ENCODE measurements at regions not wholly inside any gene's neighbourhood (a gene's known extent, or its start where the extent isn't known, plus 50 kb on each side); places are given as distances from the start of the nearest gene placed in this dataset.

GRCh38 chr4:36675436-36675835, 394.0 kb downstream of the DTHD1 start:
- no peak for DNase-seq
- H3K36me3 ChIP-seq: no peaks in the 10 kb centered on the region
- H3K27me3 ChIP-seq (ENCODE audit: insufficient read depth, low read depth, severe bottlenecking): peaks cover 65% of the 10 kb centered on the region
- H3K9me3 ChIP-seq (ENCODE audit: severe bottlenecking): no peaks in the 10 kb centered on the region
- H3K27ac ChIP-seq: no peak overlapping the region
- no peak overlapping the region for H3K4me3 ChIP-seq (ENCODE audit: low read depth, low read length)
- TF ChIP-seq CTCF (IDR thresholded peaks at IDR 0.05; ENCODE audit: low read depth, low read length): no peak

GRCh38 chr4:36676139-36677050, 395.0 kb downstream of the DTHD1 start:
- peaks cover 63% of the 10 kb centered on the region for H3K27me3 ChIP-seq (ENCODE audit: insufficient read depth, low read depth, severe bottlenecking)
- no peak for DNase-seq
- H3K36me3 ChIP-seq: no peaks in the 10 kb centered on the region
- no peaks in the 10 kb centered on the region for H3K9me3 ChIP-seq (ENCODE audit: severe bottlenecking)
- no peak for TF ChIP-seq CTCF (IDR thresholded peaks at IDR 0.05; ENCODE audit: low read depth, low read length)
- no peak overlapping the region for H3K27ac ChIP-seq
- H3K4me3 ChIP-seq (ENCODE audit: low read depth, low read length): no peak overlapping the region

- no peak overlapping the region for H3K27ac ChIP-seq
- H3K27me3 ChIP-seq (ENCODE audit: insufficient read depth, low read depth, severe bottlenecking): peaks cover 63% of the 10 kb centered on the region
- no peak overlapping the region for H3K4me3 ChIP-seq (ENCODE audit: low read depth, low read length)
- H3K9me3 ChIP-seq (ENCODE audit: severe bottlenecking): no peaks in the 10 kb centered on the region
- no peak for DNase-seq
- H3K36me3 ChIP-seq: no peaks in the 10 kb centered on the region
- TF ChIP-seq CTCF (IDR thresholded peaks at IDR 0.05; ENCODE audit: low read depth, low read length): no peak
Measured at GRCh38 chr4:36677112-36677511, 395.7 kb downstream of the DTHD1 start.

- no peaks in the 10 kb centered on the region for H3K9me3 ChIP-seq (ENCODE audit: severe bottlenecking)
- no peak overlapping the region for H3K27ac ChIP-seq
- H3K36me3 ChIP-seq: no peaks in the 10 kb centered on the region
- H3K4me3 ChIP-seq (ENCODE audit: low read depth, low read length): no peak overlapping the region
- DNase-seq: no peak
- peaks cover 64% of the 10 kb centered on the region for H3K27me3 ChIP-seq (ENCODE audit: insufficient read depth, low read depth, severe bottlenecking)
- no peak for TF ChIP-seq CTCF (IDR thresholded peaks at IDR 0.05; ENCODE audit: low read depth, low read length)
Measured at GRCh38 chr4:36677874-36678273, 396.5 kb downstream of the DTHD1 start.

GRCh38 chr4:36687681-36688080, 406.3 kb downstream of the DTHD1 start:
- no peak for DNase-seq
- no peak for TF ChIP-seq CTCF (IDR thresholded peaks at IDR 0.05; ENCODE audit: low read depth, low read length)
- H3K27me3 ChIP-seq (ENCODE audit: insufficient read depth, low read depth, severe bottlenecking): peaks cover 65% of the 10 kb centered on the region
- peaks cover 2% of the 10 kb centered on the region for H3K9me3 ChIP-seq (ENCODE audit: severe bottlenecking)
- H3K27ac ChIP-seq: no peak overlapping the region
- no peak overlapping the region for H3K4me3 ChIP-seq (ENCODE audit: low read depth, low read length)
- H3K36me3 ChIP-seq: no peaks in the 10 kb centered on the region

Measured in WERI-Rb-1 (cell line).